Tibial artery (tissue), 4 donors: ENCODE measurements at regions not wholly inside any gene's neighbourhood (a gene's known extent, or its start where the extent isn't known, plus 50 kb on each side); places are given as distances from the start of the nearest gene placed in this dataset.

Experiments
- DNase-seq, 2 donors: peaks; one replicate each; pipeline ENCODE4 v3.0.0-alpha.2; 2019
- H3K27ac ChIP-seq, 2 donors: fragments of 200-600 bp; sonication (generic) in 1 of 2; 1 replicate in 1 of 2; 2 replicates in 1 of 2; pipeline ENCODE4 v1.5.1; 2018 to 2019; ENCODE audit warnings: mild to moderate bottlenecking in 1 of 2
- H3K27me3 ChIP-seq, 2 donors: fragments of 200-600 bp; sonication (generic) in 1 of 2; one replicate each; pipeline versions ENCODE4 v1.5.1 to v1.6.0; 2016 to 2019
- H3K36me3 ChIP-seq, 3 donors: fragments of 200-600 bp; sonication (generic) in 2 of 3; one replicate each; pipeline ENCODE4 v1.5.1; 2016 to 2019; ENCODE audit warnings: mild to moderate bottlenecking in 2 of 3
- H3K4me1 ChIP-seq, 4 donors: fragments of 200-600 bp; sonication (generic) in 2 of 4; 1 replicate in 3 of 4; 2 replicates in 1 of 4; pipeline ENCODE4 v1.5.1; 2016 to 2019
- H3K4me3 ChIP-seq, 2 donors: fragments of 200-600 bp; sonication (generic) in 1 of 2; 1 replicate in 1 of 2; 2 replicates in 1 of 2; pipeline ENCODE4 v1.5.1; 2018 to 2019; ENCODE audit warnings: mild to moderate bottlenecking in 2 of 2
- H3K9me3 ChIP-seq, 3 donors: fragments of 200-600 bp; sonication (generic) in 1 of 3; one replicate each; pipeline ENCODE4 v1.5.1; 2016 to 2019
- intact Hi-C: fragments of 100-400 bp; cut with DNase I; formaldehyde crosslinking; loops from one replicate; pipeline ENCODE4 v1.15.0; 2023; ENCODE audit warnings: low total_unique reads
- TF ChIP-seq, protein P1 (sequence below), 2 experiments: fragments of 200-600 bp in 1 of 2; fragments of 450-650 bp in 1 of 2; IDR thresholded peaks; one replicate each; pipeline ENCODE4 v1.5.1; 2017 to 2019; ENCODE audit warnings: antibody characterized with exemption in 2 of 2, mild to moderate bottlenecking in 1 of 2, moderate library complexity in 1 of 2

DNA sequence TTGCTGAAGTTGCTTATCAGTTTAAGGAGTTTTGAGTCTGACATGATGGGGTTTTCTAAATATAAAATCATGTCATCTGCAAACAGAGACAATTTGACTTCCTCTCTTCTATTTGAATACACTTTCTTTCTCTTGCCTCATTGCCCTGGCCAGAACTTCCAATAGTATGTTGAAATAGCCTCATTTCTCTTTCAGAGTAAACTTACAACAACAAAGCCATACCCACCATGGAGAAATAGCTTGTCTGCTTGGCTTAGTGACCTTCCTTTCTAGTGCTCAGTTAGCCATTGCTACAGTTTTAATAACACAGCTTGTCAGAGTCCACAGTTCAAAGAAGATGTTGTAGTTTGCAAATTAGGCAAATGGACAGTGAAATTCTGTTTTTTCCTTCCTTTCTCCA, 228.0 kb downstream of the ETAA1 start:
- H3K9me3 ChIP-seq = no peaks in the 10 kb centered on the region
- no peaks in the 10 kb centered on the region for H3K36me3 ChIP-seq
- no peaks in the 10 kb centered on the region for H3K27me3 ChIP-seq
- no peak for DNase-seq
- H3K4me3 ChIP-seq = no peak overlapping the region
- TF ChIP-seq, protein P1, sequence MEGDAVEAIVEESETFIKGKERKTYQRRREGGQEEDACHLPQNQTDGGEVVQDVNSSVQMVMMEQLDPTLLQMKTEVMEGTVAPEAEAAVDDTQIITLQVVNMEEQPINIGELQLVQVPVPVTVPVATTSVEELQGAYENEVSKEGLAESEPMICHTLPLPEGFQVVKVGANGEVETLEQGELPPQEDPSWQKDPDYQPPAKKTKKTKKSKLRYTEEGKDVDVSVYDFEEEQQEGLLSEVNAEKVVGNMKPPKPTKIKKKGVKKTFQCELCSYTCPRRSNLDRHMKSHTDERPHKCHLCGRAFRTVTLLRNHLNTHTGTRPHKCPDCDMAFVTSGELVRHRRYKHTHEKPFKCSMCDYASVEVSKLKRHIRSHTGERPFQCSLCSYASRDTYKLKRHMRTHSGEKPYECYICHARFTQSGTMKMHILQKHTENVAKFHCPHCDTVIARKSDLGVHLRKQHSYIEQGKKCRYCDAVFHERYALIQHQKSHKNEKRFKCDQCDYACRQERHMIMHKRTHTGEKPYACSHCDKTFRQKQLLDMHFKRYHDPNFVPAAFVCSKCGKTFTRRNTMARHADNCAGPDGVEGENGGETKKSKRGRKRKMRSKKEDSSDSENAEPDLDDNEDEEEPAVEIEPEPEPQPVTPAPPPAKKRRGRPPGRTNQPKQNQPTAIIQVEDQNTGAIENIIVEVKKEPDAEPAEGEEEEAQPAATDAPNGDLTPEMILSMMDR (IDR thresholded peaks at IDR 0.05) = no peak
- H3K4me1 ChIP-seq = no peaks in the 10 kb centered on the region
- intact Hi-C loops = no loop called here
- no peak overlapping the region for H3K27ac ChIP-seq

DNA sequence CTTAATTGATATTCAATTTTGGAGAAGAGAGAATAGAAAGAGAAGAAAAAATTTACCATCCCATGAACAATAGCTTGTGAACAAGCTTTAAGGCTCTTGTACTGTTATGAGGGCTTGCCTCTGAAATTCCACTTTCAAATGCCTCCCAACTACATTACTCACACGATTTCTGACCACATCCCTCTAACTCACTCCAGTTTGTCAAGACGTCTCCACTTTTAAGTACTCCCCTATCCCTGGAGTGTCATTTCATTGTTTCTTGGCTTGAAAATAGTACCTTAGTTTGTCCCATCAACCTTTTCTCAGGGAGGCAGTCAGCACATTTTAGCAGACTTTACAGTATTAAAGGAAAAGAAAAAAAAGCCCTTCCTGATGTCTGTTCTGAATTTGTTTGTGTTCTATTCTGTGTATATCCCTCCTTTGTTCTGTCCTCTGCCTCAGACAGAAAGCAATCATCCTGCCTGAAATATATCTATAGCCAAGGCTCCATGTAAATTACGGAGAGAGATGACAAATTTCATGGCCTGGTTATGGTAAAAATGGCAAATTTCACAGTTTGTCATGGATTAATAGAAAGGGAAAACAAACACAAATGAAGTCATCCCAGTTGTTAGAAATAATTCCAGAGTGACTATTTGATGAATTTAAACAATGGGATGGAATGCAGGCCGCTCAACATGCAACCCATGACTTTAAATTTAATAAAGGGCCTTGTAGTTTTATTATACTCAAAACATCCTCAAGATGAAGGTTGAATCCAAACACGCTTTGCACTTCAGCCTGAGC, 228.8 kb downstream of the ETAA1 start:
- Histone ChIP-seq H3K36me3 (no peaks in the 10 kb centered on the region), H3K27ac (no peak overlapping the region), H3K9me3 (no peaks in the 10 kb centered on the region), H3K27me3 (no peaks in the 10 kb centered on the region), H3K4me1 (no peaks in the 10 kb centered on the region), H3K4me3 (no peak overlapping the region)
- DNase-seq = no peak
- TF ChIP-seq, protein P1 (IDR thresholded peaks at IDR 0.05) = no peak
- intact Hi-C loops = no loop called here

DNA sequence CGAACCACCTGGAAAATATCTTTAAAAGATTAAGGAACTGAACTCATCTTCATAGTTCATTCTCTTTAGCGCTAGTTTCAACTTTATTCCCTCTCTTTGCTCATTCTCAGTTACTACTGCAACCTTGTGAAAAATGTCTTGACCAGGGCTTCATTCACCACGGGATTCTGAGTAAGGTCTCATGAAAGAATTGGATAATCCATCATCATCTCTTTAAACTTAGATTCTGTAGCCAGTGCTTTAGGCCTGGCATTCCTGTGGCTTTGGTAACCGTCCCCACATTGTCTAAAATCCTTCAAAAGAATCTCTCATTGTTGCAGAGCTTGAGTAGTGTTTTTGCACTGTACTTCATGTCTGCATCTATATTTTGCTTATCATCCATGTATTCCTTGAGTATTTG, 229.5 kb downstream of the ETAA1 start:
- TF ChIP-seq, protein P1 (IDR thresholded peaks at IDR 0.05) = no peak
- DNase-seq = no peak
- Histone ChIP-seq H3K36me3 (no peaks in the 10 kb centered on the region), H3K4me1 (no peaks in the 10 kb centered on the region), H3K9me3 (no peaks in the 10 kb centered on the region), H3K4me3 (no peak overlapping the region), H3K27ac (no peak overlapping the region), H3K27me3 (no peaks in the 10 kb centered on the region)
- intact Hi-C loops = no loop called here

DNA sequence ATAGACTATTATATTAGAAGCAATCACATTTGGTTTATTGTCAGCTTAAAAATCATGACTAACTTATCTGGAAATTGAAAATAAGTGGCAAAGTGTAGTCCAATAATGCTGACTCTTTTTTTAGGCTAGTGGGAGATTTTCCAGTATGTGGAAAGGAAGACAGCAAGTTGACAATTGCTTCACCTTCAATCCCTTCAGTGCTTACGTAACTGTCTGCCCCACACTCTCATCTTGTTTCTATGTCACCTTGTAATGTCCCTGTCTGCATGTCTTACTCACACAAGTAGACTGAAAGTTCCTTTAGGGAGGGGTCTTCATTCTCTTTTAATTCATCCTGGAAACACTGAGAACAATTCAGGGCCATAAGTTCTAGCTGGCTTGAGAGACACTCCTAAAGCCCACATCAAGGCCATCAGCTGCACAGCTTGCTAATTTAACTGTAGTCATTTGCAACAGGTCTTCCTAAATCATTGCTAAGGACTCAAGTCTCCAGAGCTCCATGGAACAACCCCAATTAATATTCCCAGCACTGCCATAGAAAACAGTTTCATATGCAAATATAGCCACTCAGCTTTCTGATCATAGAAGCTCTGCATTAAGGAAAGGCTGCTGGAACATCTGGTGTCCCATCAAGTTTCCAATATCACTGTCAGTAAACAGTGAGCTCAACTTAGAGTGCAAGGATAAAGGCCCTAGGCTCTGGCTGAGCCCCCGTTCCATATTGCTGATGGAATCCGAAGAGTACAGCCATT, 230.5 kb downstream of the ETAA1 start:
- no peaks in the 10 kb centered on the region for H3K9me3 ChIP-seq
- no peak for DNase-seq
- H3K4me1 ChIP-seq = no peaks in the 10 kb centered on the region
- TF ChIP-seq, protein P1 (IDR thresholded peaks at IDR 0.05) = no peak
- intact Hi-C loops = no loop called here
- H3K36me3 ChIP-seq = no peaks in the 10 kb centered on the region
- no peak overlapping the region for H3K4me3 ChIP-seq
- no peaks in the 10 kb centered on the region for H3K27me3 ChIP-seq
- H3K27ac ChIP-seq = no peak overlapping the region

DNA sequence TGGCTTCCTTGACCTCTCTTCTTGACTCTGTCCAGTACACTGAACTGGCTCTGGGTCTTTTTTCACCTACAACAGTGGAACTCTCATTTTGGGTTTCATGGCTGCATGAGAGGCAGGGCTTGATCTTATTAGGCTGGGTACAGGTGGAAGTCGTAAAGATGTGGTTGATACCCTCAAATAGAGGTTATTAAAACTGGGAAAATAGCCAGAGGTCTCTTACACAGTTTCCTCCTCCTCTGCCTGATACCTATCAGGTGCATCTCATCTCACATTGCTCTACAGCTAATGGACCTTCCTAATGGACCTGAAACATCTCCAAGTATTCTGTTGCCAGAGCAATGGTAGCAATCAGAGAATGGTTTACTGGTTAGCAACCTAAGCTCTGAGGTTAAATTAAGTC, 231.8 kb downstream of the ETAA1 start:
- H3K36me3 ChIP-seq = no peaks in the 10 kb centered on the region
- TF ChIP-seq, protein P1 (IDR thresholded peaks at IDR 0.05) = no peak
- no peaks in the 10 kb centered on the region for H3K27me3 ChIP-seq
- H3K4me3 ChIP-seq = no peak overlapping the region
- intact Hi-C loops = no loop called here
- no peaks in the 10 kb centered on the region for H3K9me3 ChIP-seq
- DNase-seq = no peak
- H3K4me1 ChIP-seq = no peaks in the 10 kb centered on the region
- H3K27ac ChIP-seq = no peak overlapping the region
